Left ventricle myocardium inferior (tissue), 1 donor: ENCODE measurements at regions not wholly inside any gene's neighbourhood (a gene's known extent, or its start where the extent isn't known, plus 50 kb on each side); places are given as distances from the start of the nearest gene placed in this dataset.
"Not testable (repeated sequence)": the region's sequence is repeated elsewhere in the genome, so short reads cannot be mapped to it uniquely, and the experiment has no call there.

Source experiments
- DNase-seq: peaks from one replicate; pipeline ENCODE4 v3.0.0-alpha.2; 2020
- H3K27ac ChIP-seq: fragments of 200-600 bp; replicated peaks from 2 replicates; pipeline ENCODE4 v1.8.0; 2021
- H3K27me3 ChIP-seq: fragments of 200-600 bp; 2 replicates; pipeline ENCODE4 v1.8.0; 2021; ENCODE audit warnings: low read depth
- H3K36me3 ChIP-seq: fragments of 200-600 bp; 2 replicates; pipeline ENCODE4 v1.8.0; 2021
- H3K4me1 ChIP-seq: fragments of 200-600 bp; 2 replicates; pipeline ENCODE4 v1.8.0; 2021
- H3K4me3 ChIP-seq: fragments of 200-600 bp; 2 replicates; pipeline ENCODE4 v1.8.0; 2021; ENCODE audit warnings: mild to moderate bottlenecking, moderate library complexity
- H3K9me3 ChIP-seq: fragments of 200-600 bp; replicated peaks from 2 replicates; pipeline ENCODE4 v1.8.0; 2021
- intact Hi-C: fragments of 100-400 bp; cut with micrococcal nuclease; formaldehyde crosslinking; loops from one replicate; pipeline ENCODE4 v1.11.0; 2022
- TF ChIP-seq, protein P1 (sequence below): fragments of 200-600 bp; IDR thresholded peaks from 2 replicates; pipeline ENCODE4 v1.8.0; 2021; ENCODE audit warnings: antibody characterized with exemption, mild to moderate bottlenecking, borderline replicate concordance
- donor health status: DM: no; HTN: yes; CAD: no; lungs with severe emphysema.

DNA sequence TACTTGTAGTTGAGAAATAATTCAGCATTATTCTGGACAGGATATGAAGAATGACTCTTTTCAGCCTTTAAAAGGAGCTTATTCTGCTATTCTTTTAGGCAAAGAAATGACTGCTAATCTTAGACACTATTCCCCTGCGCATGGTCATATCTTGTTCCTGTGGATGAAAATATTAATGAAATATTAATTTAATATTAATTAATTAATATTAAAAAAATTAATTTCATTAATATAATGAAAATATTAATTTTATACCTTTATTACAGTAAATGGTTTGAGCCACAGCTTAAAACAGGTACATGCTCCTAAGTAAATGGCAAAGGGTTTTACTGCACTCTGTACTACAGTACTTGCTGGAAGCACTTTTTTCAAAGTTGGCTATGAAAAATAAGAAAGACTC is 890.1 kb upstream of the PIK3C3 start:
- TF ChIP-seq, protein P1, sequence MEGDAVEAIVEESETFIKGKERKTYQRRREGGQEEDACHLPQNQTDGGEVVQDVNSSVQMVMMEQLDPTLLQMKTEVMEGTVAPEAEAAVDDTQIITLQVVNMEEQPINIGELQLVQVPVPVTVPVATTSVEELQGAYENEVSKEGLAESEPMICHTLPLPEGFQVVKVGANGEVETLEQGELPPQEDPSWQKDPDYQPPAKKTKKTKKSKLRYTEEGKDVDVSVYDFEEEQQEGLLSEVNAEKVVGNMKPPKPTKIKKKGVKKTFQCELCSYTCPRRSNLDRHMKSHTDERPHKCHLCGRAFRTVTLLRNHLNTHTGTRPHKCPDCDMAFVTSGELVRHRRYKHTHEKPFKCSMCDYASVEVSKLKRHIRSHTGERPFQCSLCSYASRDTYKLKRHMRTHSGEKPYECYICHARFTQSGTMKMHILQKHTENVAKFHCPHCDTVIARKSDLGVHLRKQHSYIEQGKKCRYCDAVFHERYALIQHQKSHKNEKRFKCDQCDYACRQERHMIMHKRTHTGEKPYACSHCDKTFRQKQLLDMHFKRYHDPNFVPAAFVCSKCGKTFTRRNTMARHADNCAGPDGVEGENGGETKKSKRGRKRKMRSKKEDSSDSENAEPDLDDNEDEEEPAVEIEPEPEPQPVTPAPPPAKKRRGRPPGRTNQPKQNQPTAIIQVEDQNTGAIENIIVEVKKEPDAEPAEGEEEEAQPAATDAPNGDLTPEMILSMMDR, result no peak
- H3K27ac ChIP-seq, result no peak overlapping the region
- intact Hi-C loops, result no loop called here

DNA sequence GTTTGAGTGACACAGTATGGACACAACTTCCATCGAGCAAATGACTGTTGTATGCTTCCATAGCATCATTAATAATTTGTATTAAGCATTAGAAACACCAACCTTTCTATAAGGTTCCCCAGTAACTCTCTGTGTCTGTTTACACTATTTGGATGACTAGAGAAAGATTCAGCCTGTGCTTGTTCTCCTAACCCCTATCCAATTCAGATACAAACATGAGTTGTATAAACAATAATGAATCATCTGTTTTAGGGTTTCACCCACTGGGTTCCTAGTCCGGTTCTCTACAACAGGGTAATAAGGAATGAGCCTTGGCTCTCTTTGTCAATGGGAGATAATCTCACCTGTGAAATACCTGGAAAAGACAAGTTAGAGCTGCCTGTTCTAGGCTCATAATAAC is 894.1 kb upstream of the PIK3C3 start:
- H3K27me3 ChIP-seq, result no peaks in the 10 kb centered on the region
- intact Hi-C loops, result no loop called here
- no peaks in the 10 kb centered on the region for H3K9me3 ChIP-seq
- H3K36me3 ChIP-seq, result no peaks in the 10 kb centered on the region
- TF ChIP-seq, protein P1, result no peak
- no peak overlapping the region for H3K27ac ChIP-seq
- no peak for DNase-seq
- H3K4me1 ChIP-seq, result no peaks in the 10 kb centered on the region
- H3K4me3 ChIP-seq, result no peak overlapping the region

More for the DNA sequence above, 890.1 kb upstream of the PIK3C3 start:
- H3K4me3 ChIP-seq, result no peak overlapping the region
- H3K36me3 ChIP-seq, result no peaks in the 10 kb centered on the region
- no peak for DNase-seq
- no peaks in the 10 kb centered on the region for H3K4me1 ChIP-seq
- no peaks in the 10 kb centered on the region for H3K9me3 ChIP-seq
- no peaks in the 10 kb centered on the region for H3K27me3 ChIP-seq

DNA sequence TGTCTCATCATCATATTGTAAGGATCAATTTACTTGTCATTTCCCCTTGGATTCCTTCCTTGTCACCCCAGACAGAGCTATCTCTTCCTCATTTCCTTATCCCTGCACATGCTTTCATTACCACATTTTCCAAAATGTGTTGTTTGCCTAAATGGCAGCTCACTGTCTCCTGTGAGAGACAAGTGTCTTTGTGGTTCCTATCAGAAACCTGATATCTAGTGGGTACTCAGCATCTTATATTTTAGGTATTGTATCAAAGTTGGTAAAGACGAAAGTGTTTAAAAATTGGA is 896.0 kb upstream of the PIK3C3 start:
- H3K4me1 ChIP-seq, result no peaks in the 10 kb centered on the region
- no peaks in the 10 kb centered on the region for H3K9me3 ChIP-seq
- H3K27ac ChIP-seq, result no peak overlapping the region
- DNase-seq, result no peak
- no peaks in the 10 kb centered on the region for H3K27me3 ChIP-seq
- TF ChIP-seq, protein P1, result no peak
- H3K4me3 ChIP-seq, result no peak overlapping the region
- no peaks in the 10 kb centered on the region for H3K36me3 ChIP-seq
- intact Hi-C loops, result no loop called here

DNA sequence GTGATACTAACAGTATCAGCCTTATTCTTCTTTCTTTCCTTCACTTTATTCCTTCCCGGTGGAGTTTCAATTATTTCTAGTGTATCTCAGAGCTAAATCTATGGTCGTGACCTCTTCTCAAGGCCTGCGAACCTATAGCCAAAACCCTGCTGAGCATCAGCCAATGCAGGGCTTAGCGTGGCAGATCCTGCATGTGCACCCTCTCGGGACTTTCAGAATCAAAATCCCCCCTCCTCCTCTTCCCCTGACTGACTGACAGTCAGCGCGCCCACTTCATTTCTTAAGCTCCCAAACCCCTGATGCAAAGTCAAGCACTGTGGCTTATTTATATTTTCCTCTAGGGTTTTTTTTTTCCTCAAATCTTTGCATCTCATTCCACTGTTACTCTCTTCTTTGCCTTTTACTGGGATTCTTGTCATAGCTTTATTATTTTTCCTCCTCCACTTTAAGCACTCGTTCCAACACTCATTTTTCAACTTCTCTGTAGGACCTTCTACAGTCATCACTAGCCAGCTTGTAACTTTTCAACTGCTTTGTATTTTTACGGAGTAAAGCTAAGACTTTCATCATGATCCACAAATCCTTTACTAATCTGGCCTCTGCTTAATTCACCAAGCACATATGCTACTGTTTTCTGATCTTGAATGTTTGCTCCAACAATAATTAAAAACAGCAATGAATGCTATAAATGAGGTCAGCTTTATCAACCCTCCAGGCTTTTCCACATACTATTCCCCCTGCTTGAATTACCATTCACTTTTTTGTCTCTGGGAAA is 896.5 kb upstream of the PIK3C3 start:
- Histone ChIP-seq H3K36me3 (no peaks in the 10 kb centered on the region), H3K4me3 (no peak overlapping the region), H3K27ac (no peak overlapping the region), H3K27me3 (no peaks in the 10 kb centered on the region), H3K4me1 (no peaks in the 10 kb centered on the region), H3K9me3 (no peaks in the 10 kb centered on the region)
- no peak for DNase-seq
- intact Hi-C loops, result no loop called here
- TF ChIP-seq, protein P1, result no peak

DNA sequence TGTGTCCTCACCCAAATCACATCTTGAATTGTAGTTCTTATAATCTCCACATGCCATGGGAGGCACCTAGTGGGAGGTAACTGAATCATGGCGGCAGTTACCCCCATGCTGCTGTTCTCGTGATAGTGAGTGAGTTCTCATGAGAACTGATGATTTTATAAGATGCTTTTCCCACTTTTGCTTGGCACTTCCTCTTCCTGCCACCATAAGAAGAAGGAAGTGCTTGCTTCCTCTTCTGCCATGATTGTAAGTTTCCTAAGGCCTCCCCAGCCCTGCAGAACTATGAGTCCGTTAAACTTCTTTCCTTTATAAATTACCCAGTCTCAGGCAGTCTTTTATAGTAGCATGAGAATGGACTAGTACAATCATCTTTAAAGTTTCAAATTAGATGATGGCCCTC is 902.4 kb upstream of the PIK3C3 start:
- Histone ChIP-seq H3K9me3 (no peaks in the 10 kb centered on the region), H3K27me3 (no peaks in the 10 kb centered on the region), H3K4me3 (no peak overlapping the region), H3K36me3 (no peaks in the 10 kb centered on the region), H3K4me1 (no peaks in the 10 kb centered on the region), H3K27ac (no peak overlapping the region)
- TF ChIP-seq, protein P1, result no peak
- DNase-seq, result no peak
- intact Hi-C loops, result no loop called here

DNA sequence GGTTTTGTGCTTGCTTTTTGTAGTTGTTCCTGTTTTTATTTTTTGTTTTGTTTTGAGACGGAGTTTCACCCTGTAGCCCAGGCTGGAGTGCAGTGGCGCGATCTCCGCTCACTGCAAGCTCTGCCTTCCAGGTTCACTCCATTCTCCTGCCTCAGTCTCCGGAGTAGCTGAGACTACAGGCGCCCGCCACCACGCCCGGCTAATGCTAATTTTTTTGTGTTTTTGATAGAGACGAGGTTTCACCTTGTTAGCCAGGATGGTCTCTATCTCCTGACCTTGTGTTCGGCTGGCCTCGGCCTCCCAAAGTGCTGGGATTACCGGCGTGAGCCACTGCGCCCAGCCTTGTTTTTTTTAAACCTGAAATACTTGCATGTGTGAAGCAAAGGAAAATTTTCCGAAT is 908.8 kb upstream of the PIK3C3 start:
- H3K9me3 ChIP-seq, DNase-seq, H3K36me3 ChIP-seq, H3K4me1 ChIP-seq, H3K4me3 ChIP-seq, H3K27ac ChIP-seq, intact Hi-C loops, H3K27me3 ChIP-seq: not testable (repeated sequence)
